HG03196 (cell line): ENCODE measurements at regions not wholly inside any gene's neighbourhood (a gene's known extent, or its start where the extent isn't known, plus 50 kb on each side); places are given as distances from the start of the nearest gene placed in this dataset.

Experiments
- ATAC-seq: cut with Tn5 transposase; IDR thresholded peaks from one replicate; pipeline ENCODE4 v1.9.1; 2021; ENCODE audit not compliant: unreplicated experiment

- ATAC-seq = no peak
Measured at GRCh38 chr10:64468219-64468618, 947.0 kb downstream of the REEP3 start.

- no peak for ATAC-seq
Measured at GRCh38 chr10:64476506-64476905, 955.3 kb downstream of the REEP3 start.

DNA sequence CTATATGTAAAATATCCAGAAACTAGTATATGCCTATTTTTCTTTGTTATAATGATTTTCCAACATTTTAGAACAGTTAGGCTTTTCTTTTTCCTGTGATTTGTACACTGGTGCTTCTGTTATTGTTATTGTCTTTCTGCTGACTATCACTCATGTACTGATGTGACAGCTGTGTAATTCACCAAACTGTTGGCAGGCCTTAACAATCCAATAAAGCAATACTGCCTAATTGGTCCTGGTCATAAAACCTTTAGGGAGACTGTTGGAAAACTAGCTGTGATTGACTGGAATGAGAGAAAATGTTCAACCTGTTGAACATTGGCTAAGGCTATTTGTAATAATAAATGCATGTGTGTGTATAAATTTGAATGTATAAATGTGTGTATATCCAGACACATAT lies 956.6 kb downstream of the REEP3 start:
- no peak for ATAC-seq

DNA sequence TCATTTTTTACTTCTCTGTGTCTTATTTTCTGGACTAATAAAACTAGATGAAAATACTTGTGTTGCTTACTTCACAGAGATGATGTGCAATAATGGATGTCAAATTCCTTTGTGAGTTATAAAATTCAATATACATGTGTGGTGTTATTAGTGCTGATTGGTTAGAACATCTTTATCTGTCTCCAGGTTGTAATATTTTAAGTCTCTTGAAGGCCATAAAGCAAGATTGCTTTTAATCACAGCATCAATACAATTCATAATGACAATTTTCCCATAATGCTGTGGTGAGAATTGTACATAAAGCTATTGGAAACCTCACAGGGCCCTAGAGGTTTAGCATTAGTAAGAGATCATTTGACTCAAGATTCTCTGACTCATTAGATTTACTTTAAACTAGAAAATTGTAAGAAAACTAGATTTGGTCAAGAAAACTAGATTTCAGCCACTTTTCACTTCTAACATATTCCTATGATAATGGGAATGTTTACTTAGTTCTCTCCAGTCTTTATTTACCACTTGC lies 963.7 kb downstream of the REEP3 start:
- ATAC-seq = no peak

DNA sequence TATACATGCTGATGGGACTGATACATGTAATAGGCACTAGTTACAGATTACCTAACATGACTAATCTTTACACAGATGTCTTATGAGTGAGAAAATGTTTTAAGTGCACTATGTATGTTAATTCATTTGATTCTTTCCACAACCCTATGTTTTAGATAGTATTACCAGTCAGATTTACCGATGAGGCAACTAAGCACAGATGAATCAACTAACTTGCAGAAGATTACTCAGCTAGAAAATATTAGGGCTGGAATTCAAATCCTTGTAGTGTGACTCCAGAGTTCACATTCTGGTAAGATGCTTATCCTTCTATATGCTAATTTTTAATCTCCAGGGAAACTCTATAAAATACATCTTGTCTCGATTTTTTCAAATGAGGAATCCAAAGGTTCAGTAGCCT lies 964.9 kb downstream of the REEP3 start:
- ATAC-seq = no peak

DNA sequence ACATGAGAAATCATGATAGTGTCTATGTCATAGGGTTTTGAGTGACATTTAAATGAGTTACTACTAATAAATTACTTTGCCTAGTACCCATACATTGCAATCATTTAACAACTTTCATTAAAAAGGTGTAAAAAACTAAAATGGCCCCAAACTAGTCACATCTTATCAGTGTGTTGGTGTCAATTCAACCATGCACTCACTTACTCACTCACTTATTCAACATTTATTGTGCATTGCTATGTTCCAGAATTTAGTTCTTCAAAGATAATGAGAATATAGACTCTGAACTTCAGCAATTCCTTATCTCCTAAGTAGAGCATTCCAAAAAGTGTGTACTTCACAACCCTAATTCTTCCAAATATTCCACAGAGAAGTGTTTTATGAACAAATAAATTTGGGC lies 965.7 kb downstream of the REEP3 start:
- no peak for ATAC-seq

- no peak for ATAC-seq
Measured at GRCh38 chr10:64494901-64495300, 973.7 kb downstream of the REEP3 start.

GRCh38 chr10:64497306-64497705 lies 976.1 kb downstream of the REEP3 start:
- no peak for ATAC-seq

DNA sequence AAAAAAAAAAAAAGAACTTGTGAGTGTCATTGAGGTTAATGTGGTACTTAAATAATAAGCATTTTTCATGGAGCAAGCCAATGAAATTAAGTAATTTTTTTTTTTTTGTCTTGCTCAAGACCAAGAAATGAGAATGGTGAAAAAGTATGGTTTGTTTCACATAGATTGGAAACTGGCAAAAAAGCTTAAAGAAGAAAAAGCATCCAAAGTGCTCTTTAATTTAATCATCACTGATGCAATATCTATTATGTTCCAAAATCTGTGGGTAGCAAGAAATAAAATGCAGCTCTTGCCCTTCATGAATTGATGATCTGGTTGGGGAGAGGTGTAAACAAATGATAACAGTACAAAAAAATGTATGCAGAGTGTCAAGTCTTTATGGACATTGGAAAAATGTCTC lies 980.6 kb downstream of the REEP3 start:
- no peak for ATAC-seq

DNA sequence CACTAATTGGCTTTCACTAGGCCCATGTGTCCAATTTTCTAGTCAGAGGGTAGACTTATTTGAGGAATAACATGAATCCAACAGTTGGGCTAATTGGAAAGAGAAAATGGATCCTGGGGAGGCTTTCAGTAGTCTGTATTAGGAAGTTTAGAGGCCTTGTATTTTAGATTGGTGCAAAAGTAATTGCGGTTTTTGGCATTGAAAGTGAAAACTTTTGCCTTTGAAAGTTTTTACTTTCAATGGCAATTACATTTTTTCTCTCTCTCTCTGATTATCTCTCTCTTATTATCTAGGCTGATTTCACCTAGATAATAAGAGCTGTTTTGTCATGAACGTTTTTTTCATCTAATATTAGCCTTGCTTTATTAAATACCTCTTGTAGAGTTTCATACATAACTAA lies 981.7 kb downstream of the REEP3 start:
- ATAC-seq = no peak

DNA sequence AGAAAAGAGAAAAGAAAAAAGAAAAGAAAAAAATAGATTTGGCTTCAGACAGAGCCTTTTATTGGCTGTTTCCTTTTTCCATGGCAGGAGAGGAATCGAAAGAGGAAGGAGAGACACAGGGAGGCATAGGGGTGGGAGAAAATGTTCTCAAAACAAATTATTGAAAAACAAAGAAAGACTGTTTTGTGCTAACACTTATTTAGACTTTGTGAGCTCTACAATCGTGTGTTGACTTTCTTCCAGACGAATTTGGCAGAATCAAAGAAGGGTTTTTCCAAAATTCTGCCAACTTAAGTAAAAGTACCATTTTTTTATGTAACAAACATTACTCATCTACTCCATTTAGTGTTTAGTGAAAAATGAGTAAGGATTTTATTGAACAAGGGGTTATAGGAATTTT lies 982.2 kb downstream of the REEP3 start:
- ATAC-seq = no peak

DNA sequence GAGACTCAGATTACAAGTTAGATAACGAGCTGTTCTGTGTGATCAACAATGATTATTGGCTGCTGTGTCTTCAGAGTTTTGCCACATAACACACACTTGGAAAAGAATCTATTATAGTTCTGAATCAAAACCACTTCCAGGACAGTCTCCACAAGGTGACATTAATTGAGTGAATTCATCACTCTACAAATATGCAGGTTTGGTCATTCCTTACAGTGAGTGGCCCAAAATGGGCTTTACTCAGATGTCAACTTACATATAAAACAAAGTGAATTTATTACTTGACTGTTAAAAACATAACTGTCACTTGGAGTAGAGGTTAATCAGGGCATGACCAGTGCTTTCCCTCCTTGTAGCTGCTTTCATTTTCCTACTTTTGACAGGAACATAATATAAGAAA lies 984.3 kb downstream of the REEP3 start:
- ATAC-seq = no peak

GRCh38 chr10:64506963-64507362 lies 985.8 kb downstream of the REEP3 start:
- no peak for ATAC-seq

DNA sequence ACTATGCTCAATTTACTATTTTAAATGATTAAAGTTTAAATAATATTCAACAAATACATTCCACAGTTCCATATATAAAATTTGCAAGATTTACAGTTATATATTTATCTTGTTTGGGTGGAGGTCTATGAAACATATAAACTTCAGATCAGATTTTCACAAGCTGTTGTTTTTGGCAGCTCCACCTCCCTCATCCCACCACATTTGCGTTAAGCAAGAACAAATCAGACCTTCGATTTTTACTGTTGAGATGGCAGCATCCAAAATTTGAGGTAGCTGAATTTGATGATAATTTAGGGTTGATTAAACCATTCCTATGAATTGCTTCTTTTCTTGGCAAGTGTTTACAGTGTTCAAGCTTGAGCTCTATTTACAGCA lies 986.4 kb downstream of the REEP3 start:
- no peak for ATAC-seq

DNA sequence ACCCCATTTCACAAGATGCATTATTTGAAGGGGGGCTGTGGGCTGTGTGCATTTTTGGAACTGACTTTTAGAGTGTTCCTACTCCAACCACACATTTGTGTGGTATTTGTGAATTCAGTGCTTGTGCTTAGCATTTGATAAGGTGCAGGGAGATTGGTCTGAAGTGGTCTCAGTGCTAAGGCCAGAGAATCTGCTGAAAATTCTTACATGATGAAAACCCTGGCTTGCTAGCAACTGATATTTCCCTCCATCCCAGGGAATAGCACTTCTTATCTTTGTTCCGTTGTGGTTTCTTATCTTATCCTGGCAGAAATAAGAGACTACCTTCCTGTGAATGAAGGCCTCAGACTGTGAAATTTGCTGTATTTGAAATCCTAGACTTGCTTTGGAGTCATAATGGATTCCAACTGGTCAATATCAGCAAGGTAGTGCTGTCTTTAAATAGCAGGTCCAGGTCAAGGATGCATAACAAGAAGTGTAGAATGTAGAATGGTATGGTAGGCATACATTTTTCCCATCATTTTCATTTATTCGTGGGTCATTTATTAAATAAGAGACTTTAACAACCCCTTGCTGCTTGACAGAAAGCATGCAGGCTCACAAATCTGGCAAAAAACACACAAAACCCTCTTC lies 986.9 kb downstream of the REEP3 start:
- no peak for ATAC-seq

DNA sequence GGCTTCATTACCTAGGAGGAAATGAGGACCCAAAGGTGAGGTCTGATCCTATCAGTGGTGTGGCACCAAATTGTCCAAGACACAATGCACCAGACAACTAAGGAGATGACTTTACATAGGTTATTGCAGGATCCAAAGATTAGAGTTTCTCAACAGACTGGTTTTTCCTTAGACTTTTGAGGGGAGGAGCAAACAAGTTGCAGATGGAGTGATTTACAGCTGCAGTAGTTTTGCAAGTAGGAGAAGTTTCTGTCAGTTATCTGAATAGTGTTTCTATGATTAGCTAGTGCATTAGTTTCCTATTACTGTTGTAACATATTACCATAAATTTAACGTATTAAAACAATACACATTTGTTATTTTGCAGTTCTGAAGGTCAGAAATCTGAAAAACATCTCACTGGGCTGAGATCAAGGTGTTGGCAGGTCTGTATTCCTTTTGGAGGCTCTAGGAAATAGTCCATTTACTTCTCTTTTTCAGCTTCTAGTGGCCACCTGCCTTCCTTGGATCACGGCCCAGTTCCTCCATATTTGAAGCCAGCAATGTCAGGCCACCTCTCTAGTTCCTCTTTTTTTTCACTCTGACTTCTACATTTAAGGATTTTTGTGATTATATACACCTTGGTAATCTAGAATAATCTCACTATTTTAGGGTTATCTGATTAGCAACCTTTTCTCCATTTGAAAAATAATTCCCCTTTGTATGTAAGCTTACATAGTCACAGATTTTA lies 994.9 kb downstream of the REEP3 start:
- ATAC-seq = no peak

- no peak for ATAC-seq
Measured at GRCh38 chr10:64518456-64518855, 997.3 kb downstream of the REEP3 start.

DNA sequence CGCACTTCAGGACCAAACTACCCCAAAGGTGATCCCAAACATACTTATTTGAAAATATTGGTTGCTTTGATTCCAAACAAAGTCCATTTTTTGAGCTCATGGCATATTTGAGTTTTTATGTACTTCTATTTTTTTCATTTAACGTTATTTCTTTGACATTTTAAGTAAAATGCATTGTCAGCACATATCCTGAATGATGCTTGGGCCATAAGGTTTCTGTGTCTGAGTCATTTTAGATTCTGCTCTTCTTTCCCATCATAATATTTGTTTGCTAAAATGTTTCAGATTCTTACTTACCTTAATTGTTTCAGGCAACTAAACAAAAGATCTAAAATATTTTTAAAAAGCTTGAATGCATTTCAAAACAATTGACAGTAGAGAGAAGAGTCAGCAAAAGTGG lies 998.2 kb downstream of the REEP3 start:
- ATAC-seq = no peak

GRCh38 chr10:64519831-64520230 lies 998.6 kb downstream of the REEP3 start:
- ATAC-seq = no peak

DNA sequence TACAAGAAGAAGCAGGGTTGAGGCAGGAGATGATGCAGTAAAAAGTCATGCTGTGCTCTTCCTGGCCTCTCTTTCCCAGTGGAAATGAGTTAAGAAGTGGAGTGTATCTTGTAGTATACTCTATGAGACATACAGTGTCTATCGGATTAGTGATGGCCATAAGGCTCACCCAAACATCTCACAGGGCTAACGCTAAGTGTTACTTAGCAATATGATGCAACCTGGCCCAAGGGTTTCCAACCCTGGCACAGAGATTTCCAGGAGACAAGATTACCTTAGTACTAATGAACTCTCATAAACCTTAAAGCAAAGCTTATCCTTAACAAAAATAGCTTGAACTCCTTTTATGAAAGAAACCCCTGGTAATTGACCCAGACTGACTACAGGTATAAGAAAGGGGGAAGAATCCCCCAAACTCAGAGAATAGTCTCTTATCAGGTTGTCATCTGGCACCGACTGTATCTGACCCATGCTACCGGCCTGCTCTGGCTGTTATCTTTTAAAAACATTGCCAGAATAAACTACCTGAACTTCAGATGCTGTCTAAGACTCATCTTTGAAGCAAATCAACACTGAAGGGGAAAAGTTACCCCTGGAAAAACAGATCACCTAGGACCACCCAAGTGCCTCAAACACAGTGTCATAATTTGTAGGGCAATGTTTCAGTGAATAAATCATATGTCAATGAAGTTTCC lies 1002.0 kb downstream of the REEP3 start:
- ATAC-seq = no peak

- ATAC-seq = no peak
Measured at GRCh38 chr10:64528294-64529002, 1007.2 kb downstream of the REEP3 start.

GRCh38 chr10:64529003-64529350 lies 1007.8 kb downstream of the REEP3 start:
- ATAC-seq = no peak
